Inflammatory macrophage treated with lipopolysaccharide for 1 hour (primary cell): ENCODE measurements at regions not wholly inside any gene's neighbourhood (a gene's known extent, or its start where the extent isn't known, plus 50 kb on each side); places are given as distances from the start of the nearest gene placed in this dataset.

Experiments used
- DNase-seq, 2 donors: peaks; one replicate each; pipeline ENCODE4 v3.0.0-alpha.2; 2020 to 2022

- DNase-seq: no peak
Measured at GRCh38 chrX:137366018-137366633, 199.8 kb upstream of the ZIC3 start.

GRCh38 chrX:137363559-137363958 is 202.4 kb upstream of the ZIC3 start:
- DNase-seq: no peak

GRCh38 chrX:137362583-137362982 is 203.3 kb upstream of the ZIC3 start:
- DNase-seq: no peak

DNA sequence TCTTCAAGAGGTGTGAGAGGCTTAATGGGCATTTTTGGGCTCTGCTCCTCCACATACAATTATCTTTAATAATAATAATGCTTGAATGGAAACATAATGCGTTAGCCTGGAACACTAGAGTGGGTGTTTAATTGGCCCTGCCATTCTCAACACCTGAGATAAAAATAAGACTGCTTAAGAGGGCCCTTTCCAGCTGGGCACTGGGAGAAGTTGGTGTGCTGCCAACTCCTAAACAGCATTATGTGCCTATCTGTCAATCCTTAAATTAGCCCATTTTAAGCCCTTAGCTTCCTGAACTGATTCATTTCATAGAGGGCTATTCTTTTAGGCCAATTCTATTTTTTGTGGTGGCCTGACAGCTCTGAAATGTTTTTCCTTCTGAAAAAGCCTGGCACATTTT is 211.1 kb upstream of the ZIC3 start:
- no peak for DNase-seq

DNA sequence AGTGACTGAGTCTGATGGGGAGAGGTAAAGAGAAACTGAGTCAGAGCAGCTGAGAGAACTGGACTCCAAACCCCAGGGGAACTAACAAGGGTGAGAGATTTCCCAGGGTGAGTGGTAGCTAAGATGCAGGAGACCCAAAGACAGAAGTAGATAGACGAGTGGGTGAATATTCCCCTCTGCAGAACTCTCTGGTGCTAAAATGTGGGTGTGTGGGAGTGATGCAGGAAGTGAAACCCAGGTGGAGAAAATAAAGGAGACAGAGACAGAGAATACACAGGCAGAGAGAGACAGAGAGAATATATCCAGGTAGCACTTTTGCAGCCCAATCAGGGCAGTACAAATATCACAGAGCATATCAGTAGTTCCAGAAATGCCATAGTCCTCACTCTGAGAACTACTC is 212.5 kb upstream of the ZIC3 start:
- no peak for DNase-seq

DNA sequence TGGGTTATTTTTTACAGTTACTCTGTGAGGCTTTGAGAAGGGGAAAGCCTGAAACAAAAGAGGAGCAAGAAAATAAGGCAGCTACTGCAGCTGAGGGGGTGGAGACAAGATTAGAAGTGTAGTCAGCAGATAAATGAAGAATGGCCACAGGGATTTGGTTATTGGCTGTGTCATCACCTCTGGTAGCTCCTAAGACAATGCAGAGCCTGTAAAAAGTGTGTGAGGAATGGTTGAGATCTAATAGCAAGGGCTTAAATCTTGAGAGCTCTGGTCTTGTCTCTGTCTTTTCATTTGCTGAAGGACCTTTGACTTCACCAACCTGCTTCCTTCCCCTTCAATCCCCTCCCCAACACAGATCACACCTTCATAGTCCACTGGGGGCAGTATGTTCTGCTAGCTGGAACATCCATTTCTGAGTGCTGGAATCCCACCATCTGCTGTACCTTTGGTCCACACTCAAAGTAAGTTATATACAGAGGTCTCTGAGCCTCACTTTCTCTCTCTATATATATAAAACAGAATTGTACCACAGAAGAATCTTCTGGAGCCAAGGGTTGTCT is 213.7 kb upstream of the ZIC3 start:
- no peak for DNase-seq

GRCh38 chrX:137342969-137343368 is 223.0 kb upstream of the ZIC3 start:
- DNase-seq: no peak

- no peak for DNase-seq
Measured at GRCh38 chrX:137313627-137314026, 252.3 kb upstream of the ZIC3 start.

GRCh38 chrX:137305404-137305803 is 260.5 kb upstream of the ZIC3 start:
- DNase-seq: no peak

GRCh38 chrX:137297167-137297566 is 263.4 kb upstream of the GPR101 start:
- DNase-seq: no peak

GRCh38 chrX:137290011-137290410 is 256.2 kb upstream of the GPR101 start:
- DNase-seq: no peak

- no peak for DNase-seq
Measured at GRCh38 chrX:137287191-137287590, 253.4 kb upstream of the GPR101 start.

- no peak for DNase-seq
Measured at GRCh38 chrX:137286423-137286822, 252.6 kb upstream of the GPR101 start.

DNA sequence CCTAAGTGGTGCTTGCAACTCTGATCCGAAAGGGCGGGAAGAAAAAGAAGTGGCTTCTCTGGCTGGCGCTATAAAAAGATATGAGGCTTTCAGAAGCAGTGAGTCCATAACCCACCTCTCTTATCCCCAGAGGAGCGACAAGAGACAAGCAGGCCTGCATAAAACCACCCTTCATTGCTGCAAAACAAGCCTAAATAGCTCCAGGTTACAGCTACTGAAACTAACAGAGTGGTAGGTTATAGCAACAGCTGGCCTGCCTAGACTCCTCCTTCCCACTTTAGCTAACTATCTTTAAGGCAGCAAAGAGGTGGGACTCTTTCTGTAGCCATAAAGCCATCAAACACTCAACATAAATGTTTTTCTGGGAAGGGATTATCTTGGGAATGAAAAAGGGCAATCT is 245.0 kb upstream of the GPR101 start:
- DNase-seq: no peak

- no peak for DNase-seq
Measured at GRCh38 chrX:137263374-137263773, 229.6 kb upstream of the GPR101 start.

GRCh38 chrX:137245183-137245582 is 211.4 kb upstream of the GPR101 start:
- no peak for DNase-seq

DNA sequence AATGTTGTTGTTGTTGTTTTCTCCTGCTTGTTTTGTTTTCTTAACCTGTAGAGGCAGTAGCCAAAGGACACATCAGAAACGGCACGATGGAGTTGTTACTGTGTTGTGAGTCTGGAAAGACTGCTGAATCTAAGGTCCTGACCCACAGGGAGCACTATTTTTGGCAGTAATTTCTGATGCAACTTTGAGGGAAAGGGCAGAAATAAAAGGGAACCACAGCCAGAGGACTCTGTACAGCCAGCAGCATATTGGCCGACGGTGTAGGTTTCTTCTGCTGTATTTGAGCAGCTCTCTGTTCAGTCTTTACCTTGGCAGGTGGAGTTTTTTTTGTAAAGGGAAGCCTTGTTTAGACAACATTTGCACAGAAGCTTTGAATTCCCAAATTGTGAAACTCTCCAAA is 203.0 kb upstream of the GPR101 start:
- no peak for DNase-seq

GRCh38 chrX:137234651-137235402 is 201.0 kb upstream of the GPR101 start:
- no peak for DNase-seq

DNA sequence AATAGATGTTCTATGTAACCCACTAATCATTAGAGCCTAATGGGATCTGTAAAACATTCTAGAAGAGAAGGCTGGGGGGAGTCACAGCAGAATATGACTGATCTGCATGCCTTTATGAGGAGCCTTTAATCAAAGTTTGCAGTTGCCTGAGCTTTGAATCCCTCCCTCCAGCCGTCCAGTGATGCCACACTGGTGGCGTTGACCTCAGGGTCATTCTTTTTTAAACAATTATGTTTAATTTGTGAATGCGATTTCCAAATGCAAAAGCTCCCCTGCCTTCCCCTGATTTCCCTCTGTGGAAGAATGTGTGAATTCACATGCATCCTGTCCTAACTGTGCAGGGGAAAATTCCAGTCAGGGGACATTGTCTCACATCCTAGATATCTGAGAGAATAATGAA is 199.7 kb upstream of the GPR101 start:
- no peak for DNase-seq

DNA sequence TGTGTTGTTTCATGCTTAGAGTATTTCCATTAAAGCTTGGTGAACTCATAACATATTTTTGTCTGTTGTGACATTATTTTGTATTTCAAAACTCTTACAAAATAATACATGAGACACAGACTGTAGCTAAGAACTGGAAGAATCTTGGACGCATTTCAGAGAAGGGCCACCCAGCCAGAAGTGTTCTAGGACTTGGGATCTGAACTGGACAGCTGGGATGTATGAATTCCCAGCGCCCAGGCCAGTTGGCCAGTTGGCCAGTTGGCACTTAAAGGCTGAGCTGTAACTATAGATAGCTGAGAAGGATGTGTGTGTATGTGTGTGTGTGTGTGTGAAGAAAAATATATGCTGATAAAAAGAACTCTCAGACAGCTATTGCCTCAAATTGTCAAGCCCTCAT is 193.4 kb upstream of the GPR101 start:
- no peak for DNase-seq

- no peak for DNase-seq
Measured at GRCh38 chrX:137215467-137215866, 181.7 kb upstream of the GPR101 start.

DNA sequence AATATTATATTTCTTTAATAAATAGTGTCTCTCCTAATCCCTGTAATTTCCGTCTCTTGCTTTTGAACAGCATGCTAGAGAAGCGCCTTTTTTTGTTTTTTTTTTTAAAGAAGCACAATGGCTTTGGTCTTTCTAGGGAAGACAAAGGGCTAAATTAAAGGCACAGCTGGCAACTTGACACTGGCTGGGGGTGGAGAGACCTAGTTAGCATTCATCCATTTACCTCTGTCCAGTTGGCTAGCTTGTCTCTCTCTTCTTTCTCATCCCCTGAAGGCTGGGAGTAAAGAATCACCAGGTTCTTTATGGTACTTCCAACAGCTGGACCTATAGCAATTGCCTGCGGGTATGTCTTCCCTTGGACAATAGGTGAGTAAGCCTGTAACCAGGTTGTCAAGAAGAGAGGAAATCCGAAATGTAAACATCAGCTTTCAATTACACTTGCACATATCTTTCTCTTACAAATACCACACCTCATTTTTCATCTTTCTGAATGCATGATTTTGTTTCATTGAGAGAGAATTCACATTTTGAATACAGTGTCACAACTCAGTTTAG is 178.4 kb upstream of the GPR101 start:
- DNase-seq: no peak

- no peak for DNase-seq
Measured at GRCh38 chrX:137198040-137198439, 164.2 kb upstream of the GPR101 start.

- no peak for DNase-seq
Measured at GRCh38 chrX:137195991-137196390, 162.2 kb upstream of the GPR101 start.
